ENCODE measurements at regions not wholly inside any gene's neighbourhood (a gene's known extent, or its start where the extent isn't known, plus 50 kb on each side); places are given as distances from the start of the nearest gene placed in this dataset.

- Histone ChIP-seq H2AFZ (ENCODE audit: low read length) (no peak overlapping the region), H3K79me2 (ENCODE audit: low read length) (no peaks in the 10 kb centered on the region), H3K9ac (ENCODE audit: low read length) (no peak overlapping the region), H3K4me1 (ENCODE audit: low read length) (no peaks in the 10 kb centered on the region), H3K9me3 (ENCODE audit: low read length) (no peaks in the 10 kb centered on the region), H4K20me1 (ENCODE audit: insufficient read depth, low read depth, low read length) (no peaks in the 10 kb centered on the region), H3K4me2 (ENCODE audit: low read depth, low read length, poor library complexity, severe bottlenecking) (no peak overlapping the region), H3K36me3 (ENCODE audit: insufficient read depth, low read length) (no peaks in the 10 kb centered on the region), H3K4me3 (ENCODE audit: low read length) (no peak overlapping the region), H3K27me3 (ENCODE audit: low read length) (no peaks in the 10 kb centered on the region), H3K9me2 (replicated peaks; ENCODE audit: insufficient read depth, low read length) (no peaks in the 10 kb centered on the region), H3K27ac (ENCODE audit: low read length) (no peak overlapping the region)
- DNase-seq, result no peak
Observed at GRCh38 chrX:40452031-40452430, 128.7 kb upstream of the ATP6AP2 start.

GRCh38 chrX:40449956-40450706 is 130.6 kb upstream of the ATP6AP2 start:
- Histone ChIP-seq H3K4me1 (ENCODE audit: low read length) (no peaks in the 10 kb centered on the region), H3K4me3 (ENCODE audit: low read length) (no peak overlapping the region), H3K79me2 (ENCODE audit: low read length) (no peaks in the 10 kb centered on the region), H3K9me3 (ENCODE audit: low read length) (no peaks in the 10 kb centered on the region), H3K27ac (ENCODE audit: low read length) (no peak overlapping the region), H3K27me3 (ENCODE audit: low read length) (no peaks in the 10 kb centered on the region), H3K9ac (ENCODE audit: low read length) (no peak overlapping the region), H4K20me1 (ENCODE audit: insufficient read depth, low read depth, low read length) (no peaks in the 10 kb centered on the region), H3K4me2 (ENCODE audit: low read depth, low read length, poor library complexity, severe bottlenecking) (no peak overlapping the region), H3K36me3 (ENCODE audit: insufficient read depth, low read length) (no peaks in the 10 kb centered on the region), H2AFZ (ENCODE audit: low read length) (no peak overlapping the region), H3K9me2 (replicated peaks; ENCODE audit: insufficient read depth, low read length) (no peaks in the 10 kb centered on the region)
- no peak for DNase-seq

GRCh38 chrX:40449396-40449795 is 131.4 kb upstream of the ATP6AP2 start:
- no peak overlapping the region for H3K27ac ChIP-seq (ENCODE audit: low read length)
- no peak overlapping the region for H2AFZ ChIP-seq (ENCODE audit: low read length)
- DNase-seq, result no peak
- H3K9me3 ChIP-seq (ENCODE audit: low read length), result no peaks in the 10 kb centered on the region
- H3K36me3 ChIP-seq (ENCODE audit: insufficient read depth, low read length), result no peaks in the 10 kb centered on the region
- no peaks in the 10 kb centered on the region for H3K27me3 ChIP-seq (ENCODE audit: low read length)
- H4K20me1 ChIP-seq (ENCODE audit: insufficient read depth, low read depth, low read length), result no peaks in the 10 kb centered on the region
- H3K4me3 ChIP-seq (ENCODE audit: low read length), result no peak overlapping the region
- H3K4me1 ChIP-seq (ENCODE audit: low read length), result no peaks in the 10 kb centered on the region
- no peaks in the 10 kb centered on the region for H3K79me2 ChIP-seq (ENCODE audit: low read length)
- H3K9me2 ChIP-seq (replicated peaks; ENCODE audit: insufficient read depth, low read length), result no peaks in the 10 kb centered on the region
- no peak overlapping the region for H3K9ac ChIP-seq (ENCODE audit: low read length)
- no peak overlapping the region for H3K4me2 ChIP-seq (ENCODE audit: low read depth, low read length, poor library complexity, severe bottlenecking)

- Histone ChIP-seq H3K9me3 (ENCODE audit: low read length) (no peaks in the 10 kb centered on the region), H3K36me3 (ENCODE audit: insufficient read depth, low read length) (no peaks in the 10 kb centered on the region), H3K9me2 (replicated peaks; ENCODE audit: insufficient read depth, low read length) (no peaks in the 10 kb centered on the region), H3K4me2 (ENCODE audit: low read depth, low read length, poor library complexity, severe bottlenecking) (no peak overlapping the region), H3K27ac (ENCODE audit: low read length) (no peak overlapping the region), H3K4me3 (ENCODE audit: low read length) (no peak overlapping the region), H3K27me3 (ENCODE audit: low read length) (no peaks in the 10 kb centered on the region), H4K20me1 (ENCODE audit: insufficient read depth, low read depth, low read length) (no peaks in the 10 kb centered on the region), H3K4me1 (ENCODE audit: low read length) (no peaks in the 10 kb centered on the region), H2AFZ (ENCODE audit: low read length) (no peak overlapping the region), H3K9ac (ENCODE audit: low read length) (no peak overlapping the region), H3K79me2 (ENCODE audit: low read length) (no peaks in the 10 kb centered on the region)
- DNase-seq, result no peak
Observed at GRCh38 chrX:40448793-40449192, 132.0 kb upstream of the ATP6AP2 start.

GRCh38 chrX:40446921-40447320 is 133.8 kb upstream of the ATP6AP2 start:
- no peak overlapping the region for H3K27ac ChIP-seq (ENCODE audit: low read length)
- no peak overlapping the region for H2AFZ ChIP-seq (ENCODE audit: low read length)
- H4K20me1 ChIP-seq (ENCODE audit: insufficient read depth, low read depth, low read length), result no peaks in the 10 kb centered on the region
- H3K36me3 ChIP-seq (ENCODE audit: insufficient read depth, low read length), result no peaks in the 10 kb centered on the region
- no peak overlapping the region for H3K9ac ChIP-seq (ENCODE audit: low read length)
- no peaks in the 10 kb centered on the region for H3K27me3 ChIP-seq (ENCODE audit: low read length)
- H3K4me1 ChIP-seq (ENCODE audit: low read length), result no peaks in the 10 kb centered on the region
- H3K4me3 ChIP-seq (ENCODE audit: low read length), result no peak overlapping the region
- no peaks in the 10 kb centered on the region for H3K9me3 ChIP-seq (ENCODE audit: low read length)
- H3K9me2 ChIP-seq (replicated peaks; ENCODE audit: insufficient read depth, low read length), result no peaks in the 10 kb centered on the region
- DNase-seq, result no peak
- no peak overlapping the region for H3K4me2 ChIP-seq (ENCODE audit: low read depth, low read length, poor library complexity, severe bottlenecking)
- no peaks in the 10 kb centered on the region for H3K79me2 ChIP-seq (ENCODE audit: low read length)

- Histone ChIP-seq H3K27ac (ENCODE audit: low read length) (no peak overlapping the region), H2AFZ (ENCODE audit: low read length) (no peak overlapping the region), H3K4me2 (ENCODE audit: low read depth, low read length, poor library complexity, severe bottlenecking) (no peak overlapping the region), H3K9me3 (ENCODE audit: low read length) (no peaks in the 10 kb centered on the region), H3K4me3 (ENCODE audit: low read length) (no peak overlapping the region), H3K9me2 (replicated peaks; ENCODE audit: insufficient read depth, low read length) (no peaks in the 10 kb centered on the region), H3K36me3 (ENCODE audit: insufficient read depth, low read length) (no peaks in the 10 kb centered on the region), H3K79me2 (ENCODE audit: low read length) (no peaks in the 10 kb centered on the region), H3K27me3 (ENCODE audit: low read length) (no peaks in the 10 kb centered on the region), H3K9ac (ENCODE audit: low read length) (no peak overlapping the region), H3K4me1 (ENCODE audit: low read length) (no peaks in the 10 kb centered on the region), H4K20me1 (ENCODE audit: insufficient read depth, low read depth, low read length) (no peaks in the 10 kb centered on the region)
- no peak for DNase-seq
Observed at GRCh38 chrX:40445691-40446090, 135.1 kb upstream of the ATP6AP2 start.

GRCh38 chrX:40444798-40445496 is 135.8 kb upstream of the ATP6AP2 start:
- Histone ChIP-seq H3K4me2 (ENCODE audit: low read depth, low read length, poor library complexity, severe bottlenecking) (no peak overlapping the region), H3K4me3 (ENCODE audit: low read length) (no peak overlapping the region)

GRCh38 chrX:40444133-40444532 is 136.6 kb upstream of the ATP6AP2 start:
- H3K4me3 ChIP-seq (ENCODE audit: low read length), result no peak overlapping the region
- no peaks in the 10 kb centered on the region for H3K9me3 ChIP-seq (ENCODE audit: low read length)
- no peaks in the 10 kb centered on the region for H3K4me1 ChIP-seq (ENCODE audit: low read length)
- no peaks in the 10 kb centered on the region for H3K27me3 ChIP-seq (ENCODE audit: low read length)
- H3K4me2 ChIP-seq (ENCODE audit: low read depth, low read length, poor library complexity, severe bottlenecking), result no peak overlapping the region
- no peak for DNase-seq
- no peak overlapping the region for H3K9ac ChIP-seq (ENCODE audit: low read length)
- no peaks in the 10 kb centered on the region for H3K79me2 ChIP-seq (ENCODE audit: low read length)
- no peaks in the 10 kb centered on the region for H3K36me3 ChIP-seq (ENCODE audit: insufficient read depth, low read length)
- no peaks in the 10 kb centered on the region for H4K20me1 ChIP-seq (ENCODE audit: insufficient read depth, low read depth, low read length)
- no peak overlapping the region for H2AFZ ChIP-seq (ENCODE audit: low read length)
- H3K27ac ChIP-seq (ENCODE audit: low read length), result no peak overlapping the region
- no peaks in the 10 kb centered on the region for H3K9me2 ChIP-seq (replicated peaks; ENCODE audit: insufficient read depth, low read length)

More at GRCh38 chrX:40444798-40445496, 135.8 kb upstream of the ATP6AP2 start:
- no peaks in the 10 kb centered on the region for H3K9me3 ChIP-seq (ENCODE audit: low read length)
- no peak for DNase-seq
- H3K9ac ChIP-seq (ENCODE audit: low read length), result no peak overlapping the region
- H2AFZ ChIP-seq (ENCODE audit: low read length), result no peak overlapping the region
- no peak overlapping the region for H3K27ac ChIP-seq (ENCODE audit: low read length)
- H4K20me1 ChIP-seq (ENCODE audit: insufficient read depth, low read depth, low read length), result no peaks in the 10 kb centered on the region
- H3K36me3 ChIP-seq (ENCODE audit: insufficient read depth, low read length), result no peaks in the 10 kb centered on the region
- H3K4me1 ChIP-seq (ENCODE audit: low read length), result no peaks in the 10 kb centered on the region
- no peaks in the 10 kb centered on the region for H3K79me2 ChIP-seq (ENCODE audit: low read length)
- H3K9me2 ChIP-seq (replicated peaks; ENCODE audit: insufficient read depth, low read length), result no peaks in the 10 kb centered on the region
- H3K27me3 ChIP-seq (ENCODE audit: low read length), result no peaks in the 10 kb centered on the region

All from Karpas-422 (cell line).